GM18498 (cell line): ENCODE measurements at regions not wholly inside any gene's neighbourhood (a gene's known extent, or its start where the extent isn't known, plus 50 kb on each side); places are given as distances from the start of the nearest gene placed in this dataset.
"Not testable (repeated sequence)": the region's sequence is repeated elsewhere in the genome, so short reads cannot be mapped to it uniquely, and the experiment has no call there.

ENCODE experiments used
- ATAC-seq: cut with Tn5 transposase; IDR thresholded peaks from one replicate; pipeline ENCODE4 v1.9.1; 2021; ENCODE audit warnings: mild to moderate bottlenecking, moderate library complexity; ENCODE audit not compliant: unreplicated experiment

GRCh38 chr3:125645616-125646015, 50.3 kb upstream of the OSBPL11 start:
- ATAC-seq, result no peak

- ATAC-seq, result no peak
These were observed 51.3 kb upstream of the OSBPL11 start for GRCh38 chr3:125646581-125646980.

GRCh38 chr3:125647318-125648014, 52.2 kb upstream of the OSBPL11 start:
- no peak for ATAC-seq

- no peak for ATAC-seq
These were observed 55.9 kb upstream of the OSBPL11 start for GRCh38 chr3:125651244-125651643.

GRCh38 chr3:125652349-125652748, 57.1 kb upstream of the OSBPL11 start:
- ATAC-seq, result no peak

- ATAC-seq, result no peak
These were observed 59.2 kb upstream of the OSBPL11 start for GRCh38 chr3:125654526-125654925.

GRCh38 chr3:125662675-125663074, 67.4 kb upstream of the OSBPL11 start:
- no peak for ATAC-seq

- ATAC-seq, result no peak
These were observed 75.1 kb upstream of the OSBPL11 start for GRCh38 chr3:125670352-125670751.

GRCh38 chr3:125670945-125671344, 75.6 kb upstream of the OSBPL11 start:
- no peak for ATAC-seq

GRCh38 chr3:125671461-125672243, 76.4 kb upstream of the OSBPL11 start:
- no peak for ATAC-seq

- no peak for ATAC-seq
These were observed 80.5 kb upstream of the OSBPL11 start for GRCh38 chr3:125675791-125676190.

GRCh38 chr3:125679258-125679657, 84.0 kb upstream of the OSBPL11 start:
- ATAC-seq, result no peak

GRCh38 chr3:125681146-125681545, 85.8 kb upstream of the OSBPL11 start:
- ATAC-seq, result no peak

- not testable (repeated sequence) for ATAC-seq
These were observed 86.6 kb upstream of the OSBPL11 start for GRCh38 chr3:125681906-125682305.

GRCh38 chr3:125682610-125683009, 87.3 kb upstream of the OSBPL11 start:
- not testable (repeated sequence) for ATAC-seq

- no peak for ATAC-seq
These were observed 88.0 kb upstream of the OSBPL11 start for GRCh38 chr3:125683067-125683829.

GRCh38 chr3:125684199-125684598, 88.9 kb upstream of the OSBPL11 start:
- no peak for ATAC-seq

- not testable (repeated sequence) for ATAC-seq
These were observed 90.4 kb upstream of the OSBPL11 start for GRCh38 chr3:125685741-125686140.

GRCh38 chr3:125692361-125692760, 97.1 kb upstream of the OSBPL11 start:
- ATAC-seq, result no peak

GRCh38 chr3:125693887-125694286, 98.6 kb upstream of the OSBPL11 start:
- ATAC-seq, result no peak

- ATAC-seq, result no peak
These were observed 99.5 kb upstream of the OSBPL11 start for GRCh38 chr3:125694761-125695294.
